ENCODE measurements at regions not wholly inside any gene's neighbourhood (a gene's known extent, or its start where the extent isn't known, plus 50 kb on each side); places are given as distances from the start of the nearest gene placed in this dataset.
"Not testable (repeated sequence)": the region's sequence is repeated elsewhere in the genome, so short reads cannot be mapped to it uniquely, and the experiment has no call there.

DNA sequence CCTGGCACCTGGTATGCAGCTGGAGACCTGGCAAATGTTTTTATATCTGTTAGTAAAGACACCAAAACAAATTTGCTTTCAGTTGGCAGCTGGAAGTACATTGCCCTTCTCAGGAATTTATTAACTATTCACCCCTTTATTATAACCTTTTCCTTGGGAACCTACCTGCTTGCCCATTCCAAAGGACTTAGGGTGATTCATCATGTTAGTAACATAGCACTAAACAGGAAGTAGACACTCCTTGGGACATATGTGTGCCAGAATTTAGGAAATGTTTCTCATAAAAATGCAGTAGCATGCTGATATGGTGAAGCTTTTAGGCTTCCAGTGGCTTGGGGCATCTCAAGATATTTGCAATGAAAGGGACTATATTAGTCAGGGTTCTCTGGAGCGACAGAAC is 184.2 kb downstream of the DMAC1 start:
- DNase-seq = no peak

DNA sequence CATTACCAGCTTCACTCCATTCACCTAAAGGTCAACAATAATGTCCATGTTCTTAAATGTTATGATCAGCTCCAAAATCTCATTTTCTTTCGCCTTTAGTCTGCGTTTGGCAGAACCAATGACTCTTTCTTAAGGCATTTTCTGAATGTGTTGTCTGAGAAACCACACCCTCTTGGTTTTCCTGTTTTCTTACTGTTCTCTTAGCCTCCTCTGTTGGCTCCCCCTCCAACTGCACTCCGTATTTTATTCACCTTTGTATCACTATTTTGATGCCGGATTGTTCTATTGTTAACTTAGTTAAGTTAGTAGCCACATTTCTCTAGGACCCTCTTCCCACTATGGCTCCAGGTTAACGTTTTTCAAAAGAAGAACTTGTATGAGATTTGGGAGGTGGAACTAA is 185.6 kb downstream of the DMAC1 start:
- DNase-seq = peak; percentile 3 to 40

DNA sequence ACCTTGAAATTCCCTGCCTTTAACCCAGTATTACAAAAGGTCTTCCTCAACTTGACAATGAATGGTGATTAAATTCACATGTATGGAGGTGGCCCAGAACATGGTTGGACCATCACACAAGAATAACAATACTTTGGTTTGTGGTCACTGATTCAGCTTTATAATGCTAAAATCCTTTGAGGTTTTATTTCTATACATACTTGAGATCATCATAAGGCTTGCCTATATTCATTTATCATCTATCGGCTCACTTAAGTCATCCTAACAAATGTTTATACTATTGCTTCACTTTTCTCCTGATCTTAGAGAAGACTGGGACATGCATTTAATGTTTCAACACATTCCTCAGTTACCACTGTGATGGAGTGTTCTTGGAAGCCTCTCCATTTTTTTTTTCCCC is 191.3 kb downstream of the DMAC1 start:
- no peak for DNase-seq

DNA sequence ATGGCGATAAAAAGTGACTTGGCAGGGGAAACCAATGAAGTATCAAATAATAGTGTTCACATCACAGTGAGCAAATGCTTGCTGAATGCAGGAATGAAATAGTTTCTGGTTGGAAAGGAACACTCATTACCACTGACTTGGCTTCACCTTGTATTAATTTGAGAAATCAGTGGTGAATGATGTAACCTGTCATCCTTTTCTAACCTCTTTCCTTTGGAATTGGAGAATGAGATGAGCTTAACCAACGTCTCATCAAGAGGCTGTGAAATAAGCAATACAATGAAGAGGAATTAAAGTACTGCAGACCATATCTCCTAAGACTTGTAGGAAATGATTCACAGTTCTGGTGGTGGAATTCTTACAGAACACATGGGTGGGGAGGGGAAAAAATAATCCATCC is 192.2 kb downstream of the DMAC1 start:
- DNase-seq = no peak

DNA sequence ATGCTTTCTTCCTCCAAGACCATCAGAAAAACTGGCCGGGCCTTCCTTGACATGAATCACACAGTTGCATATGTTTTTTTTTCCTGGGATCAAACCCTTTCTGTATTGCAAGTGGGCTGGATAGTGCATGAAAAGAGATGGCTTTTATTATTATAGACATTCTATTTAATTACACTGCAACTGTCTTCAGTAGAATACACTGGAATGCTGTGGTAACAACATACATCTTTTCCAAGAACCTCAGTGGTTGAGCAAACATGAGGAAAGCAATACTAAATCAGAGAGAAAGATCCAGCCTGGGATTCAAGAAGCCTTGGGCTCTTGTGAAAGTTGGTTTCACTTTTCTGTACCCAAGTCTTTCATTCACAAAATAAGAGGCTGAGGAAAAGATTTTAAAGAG is 193.0 kb downstream of the DMAC1 start:
- DNase-seq = no peak

DNA sequence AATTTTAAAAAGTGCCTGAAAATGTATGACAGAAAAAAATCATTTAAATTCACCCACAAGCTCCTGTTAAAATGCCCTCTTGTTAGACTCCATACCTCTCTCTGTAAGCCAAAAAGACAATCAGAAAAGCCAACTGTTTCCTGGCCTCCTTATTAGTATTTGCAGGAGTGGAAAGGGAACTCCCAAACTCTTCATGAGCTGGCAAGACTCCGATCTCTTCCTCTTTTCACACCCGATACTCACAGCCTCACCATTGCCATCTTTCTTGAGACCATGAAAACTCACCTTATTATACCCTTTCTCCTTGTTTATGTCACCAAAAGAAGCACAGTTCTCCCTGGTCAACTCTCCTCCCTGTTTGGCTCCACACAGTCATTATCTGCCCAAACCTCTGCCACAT is 197.8 kb downstream of the DMAC1 start:
- no peak for DNase-seq

DNA sequence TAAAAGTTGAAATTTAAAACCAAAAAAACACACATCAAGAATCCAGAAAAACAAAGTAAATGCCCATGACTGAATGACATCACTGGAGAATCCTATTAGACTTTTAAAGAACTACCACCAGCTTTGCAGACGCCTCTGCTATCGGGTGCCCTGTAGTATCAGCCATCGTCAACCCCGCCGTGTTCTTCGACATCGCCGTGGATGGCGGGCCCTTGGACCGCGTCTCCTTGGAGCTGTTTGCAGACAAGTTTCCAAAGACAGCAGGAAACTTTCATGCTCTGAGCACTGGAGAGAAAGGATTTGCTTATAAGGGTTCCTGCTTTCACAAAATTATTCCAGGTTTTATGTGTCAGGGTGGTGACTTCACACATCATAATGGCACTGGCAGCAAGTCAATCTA is 201.9 kb downstream of the DMAC1 start:
- no peak for DNase-seq

DNA sequence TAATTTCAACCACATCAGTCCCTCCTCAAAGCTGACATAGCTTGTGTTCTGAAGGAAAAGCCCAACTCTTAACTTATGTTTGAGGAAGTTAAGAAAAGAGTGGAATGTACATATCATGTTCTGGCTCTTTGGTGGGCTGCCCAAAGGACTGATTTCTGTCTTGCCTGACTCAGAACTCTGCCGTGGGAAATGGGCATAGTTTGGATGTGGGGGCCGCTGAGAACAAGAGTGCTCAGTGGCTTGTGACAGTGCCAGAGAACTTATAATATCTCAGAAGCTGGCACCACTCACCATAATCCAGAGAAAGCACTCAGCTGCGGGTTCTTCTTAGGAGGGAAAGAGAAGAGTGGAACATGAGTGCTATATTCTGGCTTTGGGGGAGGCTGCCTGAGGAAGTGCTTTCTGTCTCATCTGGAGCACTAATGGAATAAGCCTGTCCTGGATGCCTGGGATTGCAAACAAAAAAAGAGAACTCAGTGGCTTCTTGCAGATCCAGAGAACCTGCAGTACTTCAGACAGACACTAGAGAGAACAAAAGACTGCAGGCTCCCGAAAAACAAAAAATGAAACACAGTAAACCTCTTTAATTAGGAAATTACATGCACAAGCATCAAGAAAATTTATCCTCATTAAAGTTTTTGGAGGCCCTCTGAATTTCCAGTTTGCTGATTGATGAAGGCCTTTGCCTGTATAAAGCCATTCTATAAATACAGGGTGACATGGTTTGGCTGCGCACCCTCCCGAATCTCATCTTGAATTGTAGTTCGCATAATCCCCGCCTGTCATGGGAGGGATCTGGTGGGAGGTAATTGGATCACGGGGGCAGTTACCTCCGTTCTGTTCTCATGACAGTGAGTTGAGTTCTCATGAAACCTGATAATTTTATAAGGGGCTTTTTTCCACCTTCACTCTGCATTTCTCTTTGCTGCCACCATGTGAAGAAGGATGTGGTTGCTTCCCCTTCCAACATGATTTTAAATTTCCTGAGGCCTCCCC is 207.0 kb downstream of the DMAC1 start:
- no peak for DNase-seq

DNA sequence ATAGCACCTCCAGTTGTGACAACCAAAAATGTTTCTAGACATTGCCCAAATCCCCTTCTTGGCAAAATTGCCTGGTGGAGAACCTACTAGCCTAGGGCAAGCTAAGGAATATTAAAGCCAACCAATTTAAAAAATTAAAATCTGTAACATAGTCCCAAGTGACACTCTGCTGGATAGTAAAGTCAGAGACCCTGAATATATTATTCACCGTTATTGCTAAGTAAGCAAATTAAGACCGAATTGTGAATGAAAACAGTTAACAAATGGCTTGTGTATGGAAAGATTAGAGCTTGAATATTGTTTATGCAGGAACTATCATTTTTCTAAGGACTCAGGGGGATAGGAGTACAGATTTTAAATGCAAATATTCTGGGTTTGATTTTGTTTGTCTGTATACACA is 208.1 kb downstream of the DMAC1 start:
- no peak for DNase-seq

DNA sequence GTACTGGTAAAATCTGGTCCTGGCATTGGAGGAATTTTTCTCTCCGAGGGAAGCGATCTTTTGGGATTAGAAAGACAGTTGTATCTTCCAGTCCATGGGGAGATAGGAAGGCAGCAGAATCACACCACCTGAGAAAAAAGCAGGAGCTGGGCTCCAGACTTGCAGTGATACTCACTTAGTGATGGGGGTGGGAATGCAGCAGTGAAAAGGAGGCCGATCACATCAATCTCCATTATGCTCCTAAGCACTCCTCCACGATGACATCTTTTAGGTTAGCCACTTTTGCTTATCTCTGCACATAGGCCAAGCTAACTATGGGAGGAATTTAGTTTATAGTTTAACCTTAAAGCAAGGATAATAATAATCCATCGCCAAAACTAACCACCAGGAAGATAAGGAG is 219.0 kb downstream of the DMAC1 start:
- no peak for DNase-seq

DNA sequence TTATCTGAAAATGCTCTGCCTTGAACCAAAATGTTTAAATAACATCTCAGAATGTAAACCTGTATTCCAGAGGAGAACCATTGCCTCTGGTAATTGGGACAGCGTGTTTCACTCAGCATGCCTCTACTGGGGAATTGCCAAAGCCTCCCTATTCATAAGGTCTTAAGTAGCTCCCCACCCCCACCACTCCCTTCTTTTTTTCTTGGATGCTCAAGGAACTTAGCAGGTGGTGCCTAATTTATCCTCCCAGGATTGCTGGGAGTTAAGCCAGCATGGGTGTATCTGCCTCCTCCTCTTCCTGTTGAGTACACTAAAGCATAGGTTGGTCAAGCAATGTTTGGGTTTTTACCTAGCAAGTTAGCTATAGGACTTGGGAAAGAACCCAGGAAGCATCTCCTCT is 220.2 kb downstream of the DMAC1 start:
- DNase-seq = no peak

DNA sequence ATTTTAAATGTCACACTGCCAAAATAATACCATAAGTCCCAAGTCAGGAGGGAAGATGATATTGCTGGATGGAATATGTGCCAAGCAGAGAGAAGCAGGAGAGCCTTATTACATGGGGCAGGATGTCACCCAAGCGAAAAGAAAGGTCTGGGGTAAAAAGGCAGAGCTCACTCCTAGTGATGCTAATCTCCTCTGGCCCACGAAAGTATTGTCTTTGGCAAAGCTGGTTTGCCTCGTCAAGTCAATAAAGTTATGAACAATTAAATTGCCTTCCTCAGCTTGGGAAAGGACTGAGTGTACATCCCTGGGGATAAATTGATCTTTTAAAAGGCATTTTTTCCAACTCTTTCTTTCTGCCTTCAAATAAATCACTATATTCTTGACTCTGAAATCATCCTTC is 220.6 kb downstream of the DMAC1 start:
- no peak for DNase-seq

DNA sequence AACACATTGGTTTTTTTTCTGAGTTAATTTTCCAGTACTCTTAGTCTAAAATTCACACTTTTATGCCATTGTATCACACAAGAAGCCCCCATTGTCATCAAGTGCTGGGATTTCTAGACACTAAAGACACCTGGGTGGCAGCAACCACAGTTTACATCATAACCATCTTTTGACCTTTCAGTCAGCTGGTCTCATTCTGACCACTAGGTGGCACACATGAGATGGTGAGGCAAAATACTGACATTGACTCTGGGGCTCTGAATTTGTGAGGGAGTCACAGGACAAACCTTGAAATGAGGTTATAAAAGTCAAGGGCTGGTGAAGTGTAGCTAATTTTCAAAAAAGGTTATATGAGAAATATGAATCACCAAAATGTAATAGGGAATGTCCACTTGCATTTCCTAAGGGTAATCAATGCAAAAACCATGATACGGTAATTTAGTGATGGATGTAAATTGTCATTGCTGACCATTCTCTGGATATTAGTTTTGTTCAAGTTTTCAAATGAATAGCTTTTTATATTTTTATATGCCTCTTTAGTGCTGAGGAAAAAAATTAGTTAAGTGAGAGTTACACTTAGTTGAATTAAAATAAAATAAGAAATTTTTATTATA is 229.4 kb downstream of the DMAC1 start:
- peak; percentile 61 to 76 for DNase-seq

DNA sequence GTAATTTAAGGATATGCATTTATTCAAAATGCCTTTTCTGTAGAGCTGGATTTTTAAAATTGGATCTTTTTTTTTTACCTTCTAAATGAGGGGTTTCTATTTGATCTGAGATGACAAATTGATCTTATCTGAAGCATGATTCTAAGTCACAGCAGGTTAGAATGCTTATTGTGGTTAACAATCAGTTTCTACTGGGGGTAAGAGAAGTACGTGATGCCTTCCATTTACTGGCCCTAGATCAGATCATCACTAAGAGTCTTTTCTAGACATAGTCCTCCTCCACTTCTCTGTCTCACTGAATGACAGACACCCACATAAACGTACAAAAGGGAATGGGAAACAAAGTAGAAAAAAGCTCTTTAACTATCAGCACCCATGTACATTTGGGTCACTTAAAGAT is 231.9 kb downstream of the DMAC1 start:
- no peak for DNase-seq

DNA sequence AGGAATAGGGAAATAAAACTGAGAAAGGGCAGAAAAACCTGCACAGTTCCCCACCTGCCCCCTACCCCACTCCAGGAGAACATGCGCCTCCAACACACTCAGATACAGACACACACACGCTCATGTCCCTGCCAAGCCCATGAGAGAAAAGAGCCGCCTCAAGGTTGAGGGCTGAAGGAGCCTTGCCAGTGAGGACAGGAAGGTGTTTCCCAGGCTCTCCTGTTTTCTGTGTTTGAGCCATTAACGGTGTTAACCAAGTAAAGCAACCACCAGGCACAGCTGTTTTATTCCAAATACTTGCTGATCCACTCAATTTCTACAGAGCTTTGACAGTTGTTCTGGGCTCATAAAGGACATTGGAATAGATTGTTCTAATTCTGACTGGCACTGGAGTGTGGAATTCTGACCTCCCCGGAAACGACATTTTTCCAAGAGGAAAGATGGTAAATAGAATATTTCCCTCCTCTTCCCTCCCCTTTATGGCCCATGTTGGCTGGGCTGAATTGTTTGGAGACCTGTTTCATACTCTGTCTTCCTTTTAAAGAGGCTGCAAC is 238.0 kb downstream of the DMAC1 start:
- no peak for DNase-seq

DNA sequence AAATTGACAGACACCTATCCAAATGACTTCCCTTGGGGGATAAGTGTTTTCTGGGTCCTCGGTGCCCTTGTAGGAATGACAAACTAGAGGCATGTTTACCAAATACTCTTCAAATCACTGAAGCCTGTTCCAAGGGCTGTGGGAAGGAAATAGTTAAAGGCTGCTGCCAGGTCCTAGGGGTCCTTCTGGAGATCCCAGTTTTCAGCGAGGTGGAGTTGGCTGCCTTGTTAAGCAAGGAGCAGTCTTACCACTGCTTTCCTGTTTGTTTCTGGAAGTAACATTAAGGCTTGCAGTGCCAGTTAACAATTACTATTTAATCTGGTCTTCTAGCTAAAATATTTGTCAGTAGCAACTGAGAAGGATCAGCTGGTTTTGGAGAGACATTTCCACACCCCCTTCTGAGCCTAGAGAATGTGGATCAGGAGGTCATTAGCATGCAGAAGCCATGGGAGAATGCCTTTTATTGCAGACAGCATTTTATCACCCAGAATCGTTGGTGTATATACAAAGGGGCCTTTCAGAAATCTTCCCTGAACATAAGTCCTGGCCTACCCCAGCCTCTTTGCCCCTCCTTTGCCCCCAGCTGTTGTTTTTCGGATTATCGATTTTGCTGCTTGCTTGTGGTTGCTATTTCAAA is 238.8 kb downstream of the DMAC1 start:
- DNase-seq = no peak

DNA sequence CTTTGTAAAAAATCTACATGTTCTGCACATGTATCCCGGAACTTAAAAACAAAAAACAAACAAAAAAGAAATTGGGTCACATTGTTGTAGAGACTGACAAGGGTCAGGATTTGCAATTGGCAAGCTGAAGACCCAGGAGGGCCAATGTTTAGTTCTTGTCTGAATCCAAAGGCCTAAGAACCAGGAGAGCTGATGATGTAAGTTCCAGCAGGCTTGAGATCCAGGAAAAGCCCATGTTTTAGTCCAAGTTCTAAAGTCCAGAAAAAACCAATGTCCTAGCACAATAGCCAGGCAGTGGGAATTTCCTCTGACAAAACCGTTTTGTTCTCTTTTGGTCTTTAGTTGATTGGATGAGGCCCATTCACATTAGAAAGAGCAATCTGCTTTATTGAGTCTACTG is 244.9 kb downstream of the DMAC1 start:
- no peak for DNase-seq

DNA sequence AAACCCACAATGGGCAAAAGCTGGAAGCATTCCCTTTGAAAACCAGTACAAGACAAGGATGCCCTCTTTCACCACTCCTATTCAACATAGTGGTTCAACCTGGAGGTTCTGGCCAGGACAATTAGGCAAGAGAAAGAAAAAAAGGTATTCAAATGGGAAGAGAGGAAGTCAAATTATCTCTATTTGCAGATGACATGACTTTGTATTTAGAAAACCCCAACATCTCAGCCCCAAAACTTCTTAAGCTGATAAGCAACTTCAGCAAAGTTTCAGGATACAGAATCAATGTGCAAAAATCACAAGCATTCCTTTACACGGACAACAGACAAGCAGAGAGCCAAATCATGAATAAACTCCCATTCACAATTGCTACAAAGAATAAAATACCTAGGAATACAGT is 246.9 kb downstream of the DMAC1 start:
- DNase-seq = not testable (repeated sequence)

DNA sequence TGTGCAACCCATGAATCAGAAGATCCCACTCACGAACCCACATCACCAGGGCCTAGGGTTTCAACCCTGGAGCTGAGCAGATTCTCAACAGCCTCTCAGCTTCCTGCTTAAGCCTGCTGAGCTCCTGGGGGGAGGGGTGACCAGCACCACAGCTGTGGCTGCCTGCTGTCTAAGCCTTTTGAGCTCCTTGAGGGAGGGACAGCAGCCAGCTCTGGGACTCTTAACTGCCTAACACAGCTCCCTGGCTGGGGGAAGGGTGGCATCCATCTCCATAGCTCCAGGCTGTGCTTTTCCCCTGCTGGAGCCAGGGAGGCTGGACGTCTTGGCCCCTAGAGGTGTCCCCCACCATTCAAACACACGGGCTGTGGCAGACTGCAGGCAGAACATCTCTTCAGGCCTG is 250.3 kb downstream of the DMAC1 start:
- DNase-seq = no peak

DNA sequence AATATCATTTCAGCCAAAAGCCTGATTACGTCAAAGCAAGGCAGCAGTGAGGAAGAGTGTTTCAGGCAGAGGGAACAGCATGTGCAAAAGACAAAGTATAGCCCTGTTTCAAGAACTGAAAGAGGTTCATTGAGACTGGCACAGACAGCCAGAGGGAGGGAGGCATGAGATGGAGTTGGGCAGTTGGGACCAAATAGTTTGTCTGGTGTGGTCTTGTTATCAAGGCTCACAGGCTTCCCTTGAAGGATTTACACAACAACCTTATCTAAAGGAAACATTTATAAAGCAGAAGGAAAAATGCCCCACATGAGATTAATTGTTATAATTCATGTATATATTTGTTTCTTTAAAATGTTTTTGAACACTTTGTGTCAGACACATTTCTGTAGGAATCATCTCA is 253.3 kb downstream of the DMAC1 start:
- no peak for DNase-seq

DNA sequence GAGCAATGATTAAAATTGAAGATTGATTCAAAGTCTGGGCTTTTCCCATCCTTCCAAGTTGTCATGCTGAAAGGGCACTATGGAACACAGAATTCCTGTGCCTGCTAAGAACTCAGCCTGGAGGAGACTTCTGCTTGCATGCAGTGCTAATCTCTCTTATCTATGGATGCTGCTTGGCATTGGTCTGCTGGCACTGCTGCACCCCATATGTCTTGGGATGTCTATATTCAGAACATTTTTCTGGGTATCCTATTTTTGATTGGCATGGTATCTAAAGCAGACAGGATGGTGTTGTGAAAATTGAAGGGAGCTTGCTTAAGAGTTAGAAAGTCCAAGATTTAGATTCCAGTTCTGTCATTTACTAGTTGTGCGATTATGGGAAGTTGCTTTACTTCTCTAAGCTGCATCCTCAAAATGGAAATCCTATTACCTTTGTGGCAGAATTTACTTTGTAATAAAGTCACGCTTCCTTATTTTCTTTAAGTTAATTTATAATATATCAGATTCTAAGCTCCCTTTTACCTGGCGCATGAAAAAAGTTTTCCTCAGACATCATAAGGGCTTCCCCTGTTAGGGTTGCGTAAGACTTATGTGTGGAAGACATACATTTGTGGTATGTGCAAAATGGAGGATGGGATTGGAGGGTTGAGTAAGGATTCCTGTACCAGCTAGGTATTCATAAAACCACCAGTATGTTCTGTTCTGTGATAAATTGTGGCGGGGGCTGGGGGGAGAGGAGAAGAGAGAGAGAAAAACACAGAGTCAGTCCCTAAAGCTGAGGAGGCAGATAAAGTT is 254.0 kb downstream of the DMAC1 start:
- no peak for DNase-seq

DNA sequence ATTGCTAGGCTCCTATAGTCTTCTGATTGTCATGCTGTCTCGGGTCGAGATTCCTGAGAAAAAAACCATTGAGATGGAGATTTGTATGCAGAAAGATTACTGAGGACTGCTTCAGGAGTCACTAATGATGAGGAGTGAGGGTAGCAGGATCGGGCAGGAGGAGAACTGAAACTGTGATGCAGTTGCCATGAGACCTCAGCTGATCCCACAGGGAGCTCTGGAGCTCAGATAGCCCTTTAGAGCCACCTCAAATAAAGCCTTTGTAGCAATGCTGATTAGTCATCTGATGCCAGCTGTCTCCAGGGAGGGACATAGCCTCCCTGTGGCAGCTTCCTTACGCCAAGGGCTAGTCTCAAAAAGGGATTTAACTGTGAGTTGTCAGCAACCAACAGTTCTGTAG is 256.9 kb downstream of the DMAC1 start:
- DNase-seq = no peak

DNA sequence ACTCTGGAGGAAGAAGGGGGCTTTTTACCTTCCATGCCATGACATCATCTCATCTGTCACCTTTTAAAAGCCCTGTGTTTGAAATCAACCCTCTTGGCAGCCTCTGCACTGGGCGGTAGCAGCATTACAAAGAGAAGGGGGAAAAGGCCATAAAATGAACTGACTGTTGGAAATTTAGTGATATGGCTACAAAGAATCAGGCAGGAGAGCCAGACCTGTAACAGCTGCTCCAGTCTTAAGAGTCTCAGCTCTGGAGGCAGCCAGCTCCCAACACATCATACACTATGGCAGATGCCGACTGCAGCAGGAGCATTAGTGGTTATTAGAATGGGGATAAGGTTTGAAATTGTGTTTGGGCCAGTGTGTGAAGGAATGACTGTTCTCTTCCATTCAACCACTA is 257.5 kb downstream of the DMAC1 start:
- DNase-seq = no peak

All from CD4-positive, alpha-beta T cell treated with Interleukin-1 beta for 1 hour (primary cell).